ENCODE measurements at regions not wholly inside any gene's neighbourhood (a gene's known extent, or its start where the extent isn't known, plus 50 kb on each side); places are given as distances from the start of the nearest gene placed in this dataset.

DNA sequence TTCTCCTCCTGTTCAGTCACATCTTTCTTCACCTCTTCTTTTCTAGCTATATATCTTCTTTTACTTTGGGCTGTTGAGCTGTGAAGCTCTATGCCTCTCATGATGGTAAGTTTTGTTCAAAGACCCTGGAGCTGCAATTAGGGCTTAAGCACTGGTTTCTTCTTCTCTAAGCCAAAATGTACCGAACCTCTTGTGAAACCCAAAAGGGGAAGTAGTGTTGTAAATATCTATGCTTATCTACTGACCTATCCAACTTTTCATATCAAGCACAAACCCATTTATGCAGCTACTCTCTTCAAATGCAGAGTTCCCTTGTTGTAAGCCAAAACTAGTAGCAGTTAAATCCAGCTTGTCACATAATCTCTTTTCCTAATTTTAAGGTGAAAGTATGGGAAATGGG is 123.6 kb upstream of the CD96 start:
- H3K4me1 Mint-ChIP-seq (ENCODE audit: low read depth, unreplicated experiment) = no peaks in the 10 kb centered on the region
- H3K27me3 Mint-ChIP-seq (ENCODE audit: insufficient read depth, unreplicated experiment) = no peaks in the 10 kb centered on the region
- TF ChIP-seq CTCF (IDR thresholded peaks at IDR 0.05; ENCODE audit: insufficient read depth in 1 of 2, low read depth in 1 of 2, low read length in 1 of 2, severe bottlenecking in 1 of 2, unreplicated experiment in 1 of 2) = no peak
- H3K4me3 ChIP-seq (ENCODE audit: low read depth, low read length) = no peak overlapping the region
- BruUV-seq (replicated peaks) = no TSS peak
- no peaks in the 10 kb centered on the region for H3K9me3 ChIP-seq
- no peaks in the 10 kb centered on the region for H3K36me3 ChIP-seq (ENCODE audit: control insufficient read depth, insufficient read depth, low read length)
- H3K36me3 Mint-ChIP-seq (ENCODE audit: insufficient read depth, unreplicated experiment) = no peaks in the 10 kb centered on the region
- CTCF ChIA-PET = no interaction called here
- no peak for DNase-seq
- H3K27ac Mint-ChIP-seq (ENCODE audit: unreplicated experiment) = no peak overlapping the region
- H3K4me1 ChIP-seq = no peaks in the 10 kb centered on the region
- intact Hi-C loops (cut with micrococcal nuclease; ENCODE audit: unreplicated experiment) = no loop called here
- no peak overlapping the region for H3K4me3 Mint-ChIP-seq (ENCODE audit: unreplicated experiment)
- POLR2A ChIA-PET = no interaction called here
- no peaks in the 10 kb centered on the region for H3K9me3 Mint-ChIP-seq (ENCODE audit: unreplicated experiment)
- H3K27me3 ChIP-seq (replicated peaks; ENCODE audit: control insufficient read depth, insufficient read depth, low read length) = no peaks in the 10 kb centered on the region

GRCh38 chr3:111428301-111428700 is 113.7 kb upstream of the CD96 start:
- Histone ChIP-seq H3K9me3 (peaks cover 7% of the 10 kb centered on the region), H3K4me1 (peaks cover 14% of the 10 kb centered on the region; the same call in 1 of the 2 replicates), H3K36me3 (ENCODE audit: control insufficient read depth, insufficient read depth, low read length) (no peaks in the 10 kb centered on the region), H3K27me3 (replicated peaks; ENCODE audit: control insufficient read depth, insufficient read depth, low read length) (no peaks in the 10 kb centered on the region), H3K4me3 (ENCODE audit: low read depth, low read length) (no peak overlapping the region)
- no peak for TF ChIP-seq CTCF (IDR thresholded peaks at IDR 0.05; ENCODE audit: insufficient read depth in 1 of 2, low read depth in 1 of 2, low read length in 1 of 2, severe bottlenecking in 1 of 2, unreplicated experiment in 1 of 2)
- POLR2A ChIA-PET = no interaction called here
- Mint-ChIP-seq H3K36me3 (ENCODE audit: insufficient read depth, unreplicated experiment) (no peaks in the 10 kb centered on the region), H3K4me1 (ENCODE audit: low read depth, unreplicated experiment) (peaks cover 14% of the 10 kb centered on the region), H3K9me3 (ENCODE audit: unreplicated experiment) (peaks cover 9% of the 10 kb centered on the region), H3K27ac (ENCODE audit: unreplicated experiment) (no peak overlapping the region), H3K27me3 (ENCODE audit: insufficient read depth, unreplicated experiment) (no peaks in the 10 kb centered on the region), H3K4me3 (ENCODE audit: unreplicated experiment) (no peak overlapping the region)
- no TSS peak for BruUV-seq (replicated peaks)
- intact Hi-C loops (cut with micrococcal nuclease; ENCODE audit: unreplicated experiment) = no loop called here
- no peak for DNase-seq
- CTCF ChIA-PET = no interaction called here

DNA sequence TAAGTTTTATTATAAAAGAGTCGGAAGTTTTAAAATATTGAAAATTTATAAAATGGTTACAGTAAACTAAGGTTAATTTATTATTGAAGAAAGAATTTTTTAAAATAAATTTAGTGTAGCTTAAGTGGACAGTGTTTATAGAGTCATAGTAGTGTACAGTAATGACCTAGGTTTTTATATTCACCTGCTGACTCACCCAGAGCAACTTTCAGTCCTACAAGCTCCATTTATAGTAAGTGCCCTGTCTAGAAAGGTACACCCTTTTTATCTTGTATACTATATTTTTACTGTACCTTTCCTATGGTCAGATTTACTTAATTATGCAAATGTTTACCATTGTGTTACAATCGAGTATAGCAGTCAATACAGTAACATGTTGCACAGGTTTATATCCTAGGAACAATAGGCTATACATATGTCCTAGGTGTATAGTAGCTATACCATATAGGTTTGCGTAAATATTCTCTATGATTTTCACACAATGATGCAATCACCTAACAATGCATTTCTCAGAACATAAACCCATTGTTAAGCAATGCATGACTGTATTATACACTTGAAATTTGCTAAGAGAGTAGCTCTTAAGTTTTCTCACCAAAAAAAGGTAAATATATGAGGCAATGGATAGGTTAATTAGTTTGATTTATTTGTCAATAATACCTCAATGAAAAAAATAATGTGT is 106.9 kb upstream of the CD96 start:
- Histone ChIP-seq H3K36me3 (ENCODE audit: control insufficient read depth, insufficient read depth, low read length) (no peaks in the 10 kb centered on the region), H3K4me1 (peaks cover 9% of the 10 kb centered on the region; the same call in 1 of the 2 replicates), H3K4me3 (ENCODE audit: low read depth, low read length) (no peak overlapping the region), H3K9me3 (peaks cover 7% of the 10 kb centered on the region), H3K27me3 (replicated peaks; ENCODE audit: control insufficient read depth, insufficient read depth, low read length) (no peaks in the 10 kb centered on the region)
- Mint-ChIP-seq H3K36me3 (ENCODE audit: insufficient read depth, unreplicated experiment) (no peaks in the 10 kb centered on the region), H3K27ac (ENCODE audit: unreplicated experiment) (no peak overlapping the region), H3K9me3 (ENCODE audit: unreplicated experiment) (no peaks in the 10 kb centered on the region), H3K27me3 (ENCODE audit: insufficient read depth, unreplicated experiment) (no peaks in the 10 kb centered on the region), H3K4me1 (ENCODE audit: low read depth, unreplicated experiment) (peaks cover 10% of the 10 kb centered on the region), H3K4me3 (ENCODE audit: unreplicated experiment) (no peak overlapping the region)
- no TSS peak for BruUV-seq (replicated peaks)
- POLR2A ChIA-PET = no interaction called here
- no peak for TF ChIP-seq CTCF (IDR thresholded peaks at IDR 0.05; ENCODE audit: insufficient read depth in 1 of 2, low read depth in 1 of 2, low read length in 1 of 2, severe bottlenecking in 1 of 2, unreplicated experiment in 1 of 2)
- DNase-seq = no peak
- CTCF ChIA-PET = no interaction called here
- intact Hi-C loops (cut with micrococcal nuclease; ENCODE audit: unreplicated experiment) = loop anchor here (10.0 kb wide), 1 partner anchor 100 kb away; no protein-coding TSS in a partner anchor
